Esophagus squamous epithelium (tissue), 5 donors: ENCODE measurements at regions not wholly inside any gene's neighbourhood (a gene's known extent, or its start where the extent isn't known, plus 50 kb on each side); places are given as distances from the start of the nearest gene placed in this dataset.

Source experiments
- DNase-seq: peaks from one replicate; lab custom pipeline; 2025; lab: John Stamatoyannopoulos, UW
- H3K27ac ChIP-seq, 4 donors: fragments of 200-600 bp; sonication (generic); one replicate each; pipeline ENCODE4 v1.5.1; 2016 to 2019; ENCODE audit warnings: mild to moderate bottlenecking in 1 of 4
- H3K27me3 ChIP-seq, 4 donors: fragments of 200-600 bp; sonication (generic); 1 replicate in 3 of 4; 2 replicates in 1 of 4; pipeline versions ENCODE4 v1.5.1 to v1.6.0; 2017 to 2021; ENCODE audit warnings: antibody characterized with exemption in 1 of 4
- H3K36me3 ChIP-seq, 3 donors: fragments of 200-600 bp; sonication (generic); one replicate each; pipeline ENCODE4 v1.5.1; 2016 to 2019
- H3K4me1 ChIP-seq, 3 donors: fragments of 200-600 bp; sonication (generic); one replicate each; pipeline ENCODE4 v1.5.1; 2017 to 2019
- H3K4me3 ChIP-seq, 4 donors: fragments of 200-600 bp; sonication (generic); 1 replicate in 3 of 4; 2 replicates in 1 of 4; pipeline ENCODE4 v1.5.1; 2016 to 2019; ENCODE audit warnings: mild to moderate bottlenecking in 2 of 4, moderate library complexity in 1 of 4
- H3K9me3 ChIP-seq, 3 donors: fragments of 200-600 bp; sonication (generic); one replicate each; pipeline ENCODE4 v1.5.1; 2016 to 2019
- CTCF ChIP-seq, 6 experiments: fragments of 450-650 bp in 4 of 6; fragments of 200-600 bp in 2 of 6; sonication (generic) in 2 of 6; IDR thresholded peaks; one replicate each; pipeline ENCODE4 v1.5.1; 2016 to 2019; ENCODE audit warnings: antibody characterized with exemption in 6 of 6, mild to moderate bottlenecking in 4 of 6, moderate library complexity in 4 of 6
- POLR2A ChIP-seq, 4 donors: fragments of 450-650 bp; IDR thresholded peaks; one replicate each; pipeline ENCODE4 v1.6.1; 2017; ENCODE audit warnings: antibody characterized with exemption in 4 of 4, mild to moderate bottlenecking in 4 of 4, moderate library complexity in 3 of 4
- WGBS, 2 donors: methylation state at CpG; one replicate each; pipeline ENCODE4 v1.1.5; 2018; 5-methylcytosine and 5-hydroxymethylcytosine counted together
- intact Hi-C: fragments of 100-400 bp; cut with DNase I; formaldehyde crosslinking; loops from one replicate; pipeline ENCODE4 v1.15.0; 2022
- donor health status: DM: yes; HTN: yes; CAD: no.

- no peak overlapping the region for H3K4me3 ChIP-seq
- intact Hi-C loops: no loop called here
- H3K36me3 ChIP-seq: no peaks in the 10 kb centered on the region
- H3K4me1 ChIP-seq: peaks cover 0 to 16% (median 0%) of the 10 kb centered on the region in 3 donors
- H3K27me3 ChIP-seq: no peaks in the 10 kb centered on the region
- no peak overlapping the region for H3K27ac ChIP-seq
- H3K9me3 ChIP-seq: no peaks in the 10 kb centered on the region
- 71 to 86% methylated on average over 6 to 9 of the region's 12 CpGs for WGBS, 2 donors
- TF ChIP-seq CTCF (IDR thresholded peaks at IDR 0.05) (no peak), POLR2A (IDR thresholded peaks at IDR 0.05) (no peak)
- DNase-seq: no peak
Measured at GRCh38 chr1:229031481-229032341, 239.2 kb upstream of the RAB4A start.

GRCh38 chr1:229032375-229032774 lies 238.5 kb upstream of the RAB4A start:
- TF ChIP-seq POLR2A (IDR thresholded peaks at IDR 0.05) (no peak), CTCF (IDR thresholded peaks at IDR 0.05) (no peak)
- 100% methylated on average over 1 of the region's 1 CpG for WGBS, 2 donors
- no peak overlapping the region for H3K4me3 ChIP-seq
- no peaks in the 10 kb centered on the region for H3K9me3 ChIP-seq
- no peaks in the 10 kb centered on the region for H3K36me3 ChIP-seq
- H3K27me3 ChIP-seq: no peaks in the 10 kb centered on the region
- H3K4me1 ChIP-seq: peaks cover 0 to 13% (median 0%) of the 10 kb centered on the region in 3 donors
- no peak for DNase-seq
- H3K27ac ChIP-seq: no peak overlapping the region
- intact Hi-C loops: no loop called here

- intact Hi-C loops: no loop called here
- H3K4me3 ChIP-seq: no peak overlapping the region
- no peaks in the 10 kb centered on the region for H3K27me3 ChIP-seq
- H3K36me3 ChIP-seq: no peaks in the 10 kb centered on the region
- WGBS, 2 donors: 47 to 70% methylated on average over 4 of the region's 4 CpGs
- H3K4me1 ChIP-seq: peaks cover 0 to 17% (median 3%) of the 10 kb centered on the region in 3 donors
- no peak for DNase-seq
- no peaks in the 10 kb centered on the region for H3K9me3 ChIP-seq
- no peak overlapping the region for H3K27ac ChIP-seq
- TF ChIP-seq CTCF (IDR thresholded peaks at IDR 0.05) (no peak), POLR2A (IDR thresholded peaks at IDR 0.05) (no peak)
Measured at GRCh38 chr1:229033480-229033879, 237.4 kb upstream of the RAB4A start.

GRCh38 chr1:229034342-229034741 lies 236.6 kb upstream of the RAB4A start:
- intact Hi-C loops: no loop called here
- Histone ChIP-seq H3K9me3 (no peaks in the 10 kb centered on the region), H3K27me3 (no peaks in the 10 kb centered on the region), H3K4me1 (peaks cover 0 to 17% (median 3%) of the 10 kb centered on the region in 3 donors), H3K4me3 (no peak overlapping the region), H3K27ac (no peak overlapping the region), H3K36me3 (no peaks in the 10 kb centered on the region)
- TF ChIP-seq CTCF (IDR thresholded peaks at IDR 0.05): no peak
- no peak for TF ChIP-seq POLR2A (IDR thresholded peaks at IDR 0.05)
- WGBS, 2 donors: 72% methylated on average over 3 of the region's 3 CpGs
- no peak for DNase-seq

- no peak for TF ChIP-seq POLR2A (IDR thresholded peaks at IDR 0.05)
- TF ChIP-seq CTCF (IDR thresholded peaks at IDR 0.05): no peak
- no peak for DNase-seq
- intact Hi-C loops: no loop called here
- Histone ChIP-seq H3K36me3 (no peaks in the 10 kb centered on the region), H3K9me3 (no peaks in the 10 kb centered on the region), H3K27me3 (no peaks in the 10 kb centered on the region), H3K4me3 (no peak overlapping the region), H3K4me1 (peaks cover 0 to 17% (median 3%) of the 10 kb centered on the region in 3 donors), H3K27ac (no peak overlapping the region)
- WGBS, 2 donors: 55 to 68% methylated on average over 6 of the region's 6 CpGs
Measured at GRCh38 chr1:229035054-229035747, 235.7 kb upstream of the RAB4A start.
